ENCODE measurements at regions not wholly inside any gene's neighbourhood (a gene's known extent, or its start where the extent isn't known, plus 50 kb on each side); places are given as distances from the start of the nearest gene placed in this dataset.

DNA sequence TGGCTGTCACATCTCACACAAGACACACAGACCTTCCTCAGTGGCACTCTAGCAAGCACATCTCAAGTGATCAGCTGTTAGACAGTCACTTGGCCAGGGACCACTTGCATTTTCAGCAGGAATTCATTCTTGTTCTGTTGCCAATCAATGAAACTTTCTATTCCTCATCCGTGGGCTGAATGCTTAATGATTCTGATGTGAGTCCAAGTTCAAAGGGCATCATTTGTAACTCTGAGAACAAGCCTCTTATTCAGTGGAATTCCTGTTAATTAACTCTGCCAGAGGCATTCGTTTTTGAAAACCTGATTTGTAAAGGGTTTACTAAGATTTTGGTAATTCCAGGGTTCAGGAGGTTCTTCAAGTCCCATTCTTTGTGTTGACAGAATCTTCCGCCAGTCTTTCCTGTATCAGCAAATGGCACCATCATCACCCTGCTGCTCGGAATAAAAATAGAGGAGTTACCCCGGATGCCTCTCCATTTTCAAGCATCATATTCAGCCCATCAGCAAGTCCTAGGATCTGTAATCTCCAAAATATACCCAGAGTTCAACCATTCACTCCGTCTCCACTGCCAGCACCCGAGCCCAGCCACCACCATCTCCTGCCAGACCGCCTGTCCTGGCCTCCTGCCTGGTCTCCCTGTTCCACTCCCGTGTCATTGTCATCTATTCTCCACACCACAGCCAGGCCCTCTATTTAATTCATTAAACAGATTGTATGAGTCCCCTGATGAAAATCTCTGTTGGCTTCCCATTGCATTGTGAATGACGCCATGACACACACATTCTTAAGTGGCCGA, 473.4 kb downstream of the AACS start:
- TF ChIP-seq, protein P1, sequence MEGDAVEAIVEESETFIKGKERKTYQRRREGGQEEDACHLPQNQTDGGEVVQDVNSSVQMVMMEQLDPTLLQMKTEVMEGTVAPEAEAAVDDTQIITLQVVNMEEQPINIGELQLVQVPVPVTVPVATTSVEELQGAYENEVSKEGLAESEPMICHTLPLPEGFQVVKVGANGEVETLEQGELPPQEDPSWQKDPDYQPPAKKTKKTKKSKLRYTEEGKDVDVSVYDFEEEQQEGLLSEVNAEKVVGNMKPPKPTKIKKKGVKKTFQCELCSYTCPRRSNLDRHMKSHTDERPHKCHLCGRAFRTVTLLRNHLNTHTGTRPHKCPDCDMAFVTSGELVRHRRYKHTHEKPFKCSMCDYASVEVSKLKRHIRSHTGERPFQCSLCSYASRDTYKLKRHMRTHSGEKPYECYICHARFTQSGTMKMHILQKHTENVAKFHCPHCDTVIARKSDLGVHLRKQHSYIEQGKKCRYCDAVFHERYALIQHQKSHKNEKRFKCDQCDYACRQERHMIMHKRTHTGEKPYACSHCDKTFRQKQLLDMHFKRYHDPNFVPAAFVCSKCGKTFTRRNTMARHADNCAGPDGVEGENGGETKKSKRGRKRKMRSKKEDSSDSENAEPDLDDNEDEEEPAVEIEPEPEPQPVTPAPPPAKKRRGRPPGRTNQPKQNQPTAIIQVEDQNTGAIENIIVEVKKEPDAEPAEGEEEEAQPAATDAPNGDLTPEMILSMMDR (conservative IDR thresholded peaks at IDR 0.05), result no peak
- TF ChIP-seq EZH2 (IDR thresholded peaks at IDR 0.05; ENCODE audit: low read depth), result no peak
